NCI-H526 treated with DMSO at 0.1 percent for 48 hours (cell line): ENCODE measurements at regions not wholly inside any gene's neighbourhood (a gene's known extent, or its start where the extent isn't known, plus 50 kb on each side); places are given as distances from the start of the nearest gene placed in this dataset.

ENCODE experiments used
- DNase-seq: peaks from one replicate; lab custom pipeline; 2025; lab: John Stamatoyannopoulos, UW

- DNase-seq = no peak
These were observed 224.2 kb downstream of the CLIC5 start for GRCh38 chr6:45791211-45792168.

DNA sequence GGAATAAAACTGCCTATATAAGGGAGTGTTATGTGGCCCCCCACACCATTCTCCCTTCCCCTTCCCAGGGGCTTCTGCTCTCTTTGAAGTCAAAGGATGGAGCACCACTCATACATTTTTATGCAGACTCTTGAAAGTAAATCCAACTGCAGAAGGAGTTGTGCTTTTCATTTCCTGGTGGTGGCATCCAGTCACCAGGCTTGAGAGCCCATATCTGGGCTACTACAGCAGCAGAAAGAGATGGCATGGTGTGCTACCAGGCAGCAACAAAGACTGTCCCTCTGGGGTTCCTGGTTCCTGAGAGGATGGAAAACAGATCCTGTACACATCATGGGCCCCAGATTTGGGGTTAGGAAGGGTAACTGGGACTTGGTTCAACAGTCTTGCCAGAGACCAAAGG, 226.4 kb downstream of the CLIC5 start:
- DNase-seq = no peak

GRCh38 chr6:45787384-45787783, 228.3 kb downstream of the CLIC5 start:
- DNase-seq = no peak

DNA sequence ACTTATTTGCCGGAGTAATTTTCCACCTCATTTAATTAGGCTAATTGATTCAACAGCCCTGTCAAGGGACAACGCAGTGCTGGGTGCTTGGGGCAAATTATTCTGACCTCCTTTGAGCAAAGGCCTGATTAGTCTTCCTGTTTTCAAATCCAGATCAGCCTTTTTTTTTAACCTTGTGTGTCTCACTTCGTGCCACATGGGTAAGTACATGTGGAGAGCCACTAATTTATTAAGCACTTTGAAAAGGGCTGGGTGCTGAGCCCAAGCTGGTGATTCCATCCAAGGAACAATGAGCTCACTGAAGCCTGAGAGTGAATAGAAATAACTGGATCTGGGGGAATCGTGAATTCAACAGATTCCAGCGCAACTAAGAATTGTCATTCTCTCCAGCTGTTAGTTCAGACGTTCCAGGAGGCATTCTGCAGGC, 229.3 kb downstream of the CLIC5 start:
- DNase-seq = no peak

- no peak for DNase-seq
These were observed 231.4 kb downstream of the CLIC5 start for GRCh38 chr6:45784250-45784649.

- no peak for DNase-seq
These were observed 231.9 kb downstream of the CLIC5 start for GRCh38 chr6:45783716-45784115.

- DNase-seq = no peak
These were observed 233.8 kb downstream of the CLIC5 start for GRCh38 chr6:45781890-45782289.

DNA sequence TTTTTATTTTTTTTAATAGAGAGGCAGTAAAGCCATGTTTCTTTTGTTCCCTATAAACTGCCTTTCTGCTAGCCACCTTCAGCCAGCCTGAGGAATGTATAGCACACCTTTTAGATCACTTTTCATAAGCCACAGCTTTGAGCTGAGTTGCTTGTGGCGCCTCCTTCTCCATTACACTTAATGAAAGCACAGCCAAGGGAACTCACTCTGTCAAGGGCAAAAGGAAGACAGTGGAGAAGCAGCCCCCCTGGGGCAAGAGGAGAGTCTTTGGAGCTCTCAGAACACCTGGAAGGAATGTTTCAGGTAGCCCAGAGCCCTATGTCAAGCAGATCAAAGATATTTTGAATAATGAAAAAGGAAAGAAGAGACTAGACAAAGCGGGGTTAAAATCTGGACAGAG, 235.1 kb downstream of the CLIC5 start:
- no peak for DNase-seq

GRCh38 chr6:45775026-45775697, 240.5 kb downstream of the CLIC5 start:
- DNase-seq = no peak

- no peak for DNase-seq
These were observed 241.8 kb downstream of the CLIC5 start for GRCh38 chr6:45773906-45774305.

- no peak for DNase-seq
These were observed 242.7 kb downstream of the CLIC5 start for GRCh38 chr6:45772886-45773495.

DNA sequence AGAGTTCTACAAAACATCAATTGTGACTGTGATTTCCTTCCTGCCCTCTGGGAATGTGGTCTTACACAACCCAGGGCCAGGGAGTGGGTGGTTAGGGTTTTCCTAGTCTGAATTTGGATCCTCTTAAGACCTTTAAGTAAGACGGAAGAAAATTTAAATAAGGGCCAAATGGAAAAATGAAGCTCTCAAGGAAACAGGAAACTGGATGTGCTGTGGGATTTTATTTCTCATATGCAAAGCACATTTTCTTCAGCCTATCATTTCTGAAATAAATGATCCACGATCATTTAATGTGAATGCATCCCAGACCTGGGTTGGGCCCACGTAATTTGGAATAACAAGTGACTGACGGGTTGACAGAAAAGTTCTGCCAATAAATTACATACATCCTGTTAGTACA, 243.6 kb downstream of the CLIC5 start:
- DNase-seq = no peak

DNA sequence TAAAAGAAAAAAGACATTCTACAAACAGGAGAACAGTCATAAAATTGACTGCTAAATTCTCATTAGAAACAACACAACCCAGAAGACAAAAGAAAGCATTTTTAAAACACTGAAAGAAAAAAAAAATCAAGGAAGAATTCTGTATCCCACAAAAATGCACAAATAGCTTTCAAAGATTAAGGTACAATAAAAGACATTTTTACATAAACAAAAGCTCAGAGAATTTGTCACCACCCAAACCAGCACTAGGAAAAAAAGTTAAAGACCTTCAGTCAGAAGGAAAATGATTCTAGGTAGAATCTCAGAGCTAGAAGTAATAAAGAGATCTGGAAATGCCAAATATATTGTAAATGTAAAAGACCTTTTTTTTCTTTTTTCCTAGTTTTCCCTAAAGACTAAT, 252.4 kb downstream of the CLIC5 start:
- DNase-seq = no peak

DNA sequence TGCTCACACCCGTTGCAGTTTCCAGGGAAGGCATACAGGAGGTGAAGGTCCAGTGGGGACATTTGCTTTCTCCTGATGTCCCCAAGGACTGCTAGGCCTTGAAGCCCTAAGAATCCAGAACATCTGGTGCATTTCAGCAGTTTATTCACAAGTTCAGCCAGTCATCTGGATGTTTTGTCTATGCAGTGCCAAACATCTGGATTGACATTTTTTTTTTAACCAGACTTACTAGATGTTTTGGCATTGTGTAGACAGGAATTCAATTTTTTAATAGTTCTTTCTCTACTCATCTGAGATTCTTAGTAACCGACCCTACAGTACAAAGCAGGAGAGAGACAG, 256.2 kb downstream of the CLIC5 start:
- DNase-seq = no peak

DNA sequence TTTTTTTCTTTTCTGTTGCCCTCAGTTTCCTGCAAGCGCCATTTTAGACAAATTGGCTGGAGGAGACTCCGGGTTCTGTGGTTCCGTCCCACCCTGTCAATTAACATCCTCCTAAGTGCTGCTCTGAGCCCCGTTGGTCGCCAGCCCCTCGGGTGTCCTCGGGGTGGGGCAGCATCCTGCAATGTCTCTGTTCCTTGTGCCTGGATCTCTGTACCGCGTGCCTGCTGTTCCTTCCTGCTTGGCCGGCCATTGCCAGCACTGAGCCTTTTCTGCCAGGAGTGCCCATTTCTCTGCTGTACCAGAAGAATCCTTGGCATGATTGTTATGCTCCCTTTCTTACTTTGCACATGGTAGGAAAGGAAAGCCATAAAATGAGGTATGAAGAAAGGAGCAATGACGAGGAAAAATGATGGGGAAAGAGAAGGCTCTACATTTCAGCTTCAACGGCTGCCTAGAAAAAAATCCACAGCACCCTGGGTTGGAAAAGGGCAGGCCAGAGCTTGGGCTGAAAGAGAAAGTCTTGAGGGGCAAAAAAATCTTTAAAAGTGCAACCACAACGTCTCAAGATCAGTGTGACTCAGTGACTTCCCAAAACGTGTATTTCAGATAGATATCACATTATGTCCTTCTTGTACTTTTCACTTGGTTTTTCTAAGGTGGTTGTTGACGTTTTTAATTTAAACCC, 256.7 kb downstream of the CLIC5 start:
- no peak for DNase-seq

- DNase-seq = no peak
These were observed 258.1 kb downstream of the CLIC5 start for GRCh38 chr6:45757443-45758130.

DNA sequence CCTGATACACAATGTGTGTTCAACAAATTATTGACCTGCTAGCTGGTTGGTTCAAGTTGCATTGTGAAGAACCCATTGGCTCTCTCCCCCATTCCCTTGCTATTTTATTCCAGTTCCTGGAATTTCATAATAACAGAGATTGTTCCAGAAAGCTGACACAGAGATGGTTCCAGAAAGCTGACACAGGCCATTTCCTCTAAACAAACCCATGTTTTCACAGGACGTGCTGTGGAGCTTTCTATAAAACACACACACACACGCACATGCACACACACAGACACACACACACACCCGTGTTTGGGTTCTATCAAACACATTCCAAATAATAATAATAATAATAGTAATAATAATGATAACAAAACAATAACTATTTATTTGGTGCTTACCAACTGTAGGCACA, 259.1 kb downstream of the CLIC5 start:
- DNase-seq = no peak

GRCh38 chr6:45754432-45754831, 261.2 kb downstream of the CLIC5 start:
- no peak for DNase-seq

DNA sequence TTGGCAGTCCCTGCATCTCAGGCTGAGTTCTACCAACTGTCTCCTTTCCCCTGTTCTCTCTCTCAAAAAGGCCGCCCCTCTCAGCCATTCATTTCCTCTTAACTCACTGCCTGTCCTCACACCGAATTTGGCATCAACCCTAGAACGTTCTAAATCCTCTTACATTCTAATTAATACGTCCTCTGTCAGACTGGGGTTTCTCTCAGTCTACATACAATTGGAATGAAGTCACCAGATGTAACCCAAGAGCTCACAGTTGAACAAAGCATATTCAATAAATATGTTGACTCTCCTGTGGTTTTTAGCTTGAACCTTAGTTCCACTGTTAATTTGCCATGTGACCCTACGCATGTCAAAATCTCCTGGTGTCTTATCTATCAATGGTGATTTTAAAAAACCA, 269.6 kb downstream of the CLIC5 start:
- DNase-seq = no peak

DNA sequence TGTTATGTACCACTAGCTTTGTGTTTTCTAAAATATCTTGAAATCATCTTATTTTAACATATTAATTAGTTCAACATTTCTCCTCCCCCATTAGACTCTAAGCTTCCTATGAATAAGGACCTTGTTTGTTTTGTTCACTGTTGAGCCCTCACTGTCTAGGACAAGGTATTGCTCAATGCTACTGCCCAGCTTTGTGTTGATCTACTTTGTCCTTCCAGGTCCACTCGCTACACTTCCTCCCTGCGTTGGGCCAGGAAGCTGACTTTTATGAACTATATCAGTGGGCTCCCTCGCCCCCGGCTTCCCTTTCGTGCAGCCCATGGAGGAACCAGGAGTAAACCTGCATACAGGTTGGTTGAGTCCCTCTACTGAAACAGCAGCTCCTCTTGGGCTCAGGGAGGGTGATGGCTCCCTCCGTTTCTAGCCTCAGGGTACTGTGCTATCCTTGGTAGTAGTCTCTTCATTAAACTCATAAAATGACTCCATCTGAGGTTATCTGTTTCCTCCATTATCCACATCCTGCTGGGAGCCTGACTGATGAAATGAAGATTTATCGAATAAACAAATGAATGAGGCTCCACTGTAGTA, 272.5 kb downstream of the CLIC5 start:
- DNase-seq = no peak

DNA sequence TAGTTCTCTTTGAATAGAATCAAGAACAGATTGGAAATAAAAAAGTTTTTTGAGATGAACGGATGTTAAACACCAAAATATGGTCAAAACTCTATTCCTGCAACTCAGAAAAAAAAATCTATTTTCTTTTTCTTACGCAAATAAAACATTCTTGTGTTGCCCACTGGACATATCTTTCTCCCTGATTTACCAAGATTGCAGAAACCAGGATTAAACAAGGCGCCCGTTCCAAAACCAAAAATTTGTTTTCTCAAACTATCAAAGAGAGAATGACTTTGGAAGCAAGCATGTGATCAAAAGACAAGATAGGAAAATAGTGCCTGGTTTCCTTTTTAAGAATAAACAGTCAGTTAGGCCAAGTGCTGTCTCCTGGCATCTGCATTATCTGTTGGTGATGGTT, 273.1 kb downstream of the CLIC5 start:
- no peak for DNase-seq
